HEK293 (cell line): ENCODE measurements at regions not wholly inside any gene's neighbourhood (a gene's known extent, or its start where the extent isn't known, plus 50 kb on each side); places are given as distances from the start of the nearest gene placed in this dataset.

Experiments
- MEIS1 ChIP-seq: sonication (generic); formaldehyde crosslinking; IDR thresholded peaks from 2 replicates; pipeline ENCODE4 v1.8.1; 2022; ENCODE audit warnings: missing genetic modification reagents, mild to moderate bottlenecking, borderline replicate concordance
- MYNN ChIP-seq: fragments of 450-650 bp; formaldehyde crosslinking; IDR thresholded peaks from 2 replicates; pipeline ENCODE4 v1.5.1; 2016; ENCODE audit warnings: missing biosample characterization, missing genetic modification characterization, borderline replicate concordance
- SETDB1 ChIP-seq: IDR thresholded peaks from one replicate; pipeline ENCODE4 v1.6.1; 2017; ENCODE audit warnings: mild to moderate bottlenecking, low read length, moderate library complexity, mixed read lengths; ENCODE audit not compliant: insufficient read length
- ZBTB6 ChIP-seq: fragments of 450-650 bp; formaldehyde crosslinking; IDR thresholded peaks from 2 replicates; pipeline ENCODE4 v1.5.1; 2017; ENCODE audit warnings: missing biosample characterization, missing genetic modification characterization
- ZEB2 ChIP-seq: fragments of 450-650 bp; formaldehyde crosslinking; IDR thresholded peaks from 2 replicates; pipeline ENCODE4 v1.5.1; 2016; ENCODE audit warnings: missing biosample characterization, missing genetic modification characterization
- ZNF174 ChIP-seq: fragments of 450-650 bp; formaldehyde crosslinking; IDR thresholded peaks from 2 replicates; pipeline ENCODE4 v1.5.0; 2017; ENCODE audit warnings: missing biosample characterization, mild to moderate bottlenecking, missing genetic modification characterization
- ZNF23 ChIP-seq: fragments of 450-650 bp; formaldehyde crosslinking; IDR thresholded peaks from 2 replicates; pipeline ENCODE4 v1.5.1; 2016; ENCODE audit warnings: missing biosample characterization, missing genetic modification characterization, borderline replicate concordance
- ZNF26 ChIP-seq: fragments of 450-650 bp; formaldehyde crosslinking; IDR thresholded peaks from 2 replicates; pipeline ENCODE4 v1.5.1; 2016; ENCODE audit warnings: missing biosample characterization, missing genetic modification characterization
- ZNF274 ChIP-seq, 2 experiments: fragments of 200-500 bp in 1 of 2; fragments of 450-650 bp in 1 of 2; sonication (Bioruptor generic) in 1 of 2; formaldehyde crosslinking in 1 of 2; IDR thresholded peaks; 2 replicates each; pipeline versions ENCODE4 v1.5.1 to v1.6.1; 2014 to 2016; ENCODE audit warnings: borderline replicate concordance in 1 of 2, inconsistent platforms in 1 of 2, low read length in 1 of 2, missing biosample characterization in 1 of 2, missing genetic modification characterization in 1 of 2
- ZNF555 ChIP-seq: fragments of 450-650 bp; formaldehyde crosslinking; conservative IDR thresholded peaks from 2 replicates; pipeline ENCODE4 v1.5.1; 2017; ENCODE audit warnings: missing biosample characterization, mild to moderate bottlenecking, missing genetic modification characterization, inconsistent platforms
- ZNF701 ChIP-seq: fragments of 450-650 bp; formaldehyde crosslinking; IDR thresholded peaks from 2 replicates; pipeline ENCODE4 v1.5.1; 2016; ENCODE audit warnings: missing biosample characterization, missing genetic modification characterization
- ZNF747 ChIP-seq: fragments of 450-650 bp; formaldehyde crosslinking; IDR thresholded peaks from 2 replicates; pipeline ENCODE4 v1.5.1; 2016; ENCODE audit warnings: missing biosample characterization, missing genetic modification characterization
- ZNF768 ChIP-seq: fragments of 450-650 bp; formaldehyde crosslinking; IDR thresholded peaks from 2 replicates; pipeline ENCODE4 v1.5.1; 2018; ENCODE audit warnings: missing biosample characterization, mild to moderate bottlenecking, missing genetic modification characterization
- TF ChIP-seq, protein P1 (sequence below): fragments of 450-650 bp; formaldehyde crosslinking; IDR thresholded peaks from 2 replicates; pipeline ENCODE4 v1.5.1; 2016; ENCODE audit warnings: missing biosample characterization, missing genetic modification characterization

DNA sequence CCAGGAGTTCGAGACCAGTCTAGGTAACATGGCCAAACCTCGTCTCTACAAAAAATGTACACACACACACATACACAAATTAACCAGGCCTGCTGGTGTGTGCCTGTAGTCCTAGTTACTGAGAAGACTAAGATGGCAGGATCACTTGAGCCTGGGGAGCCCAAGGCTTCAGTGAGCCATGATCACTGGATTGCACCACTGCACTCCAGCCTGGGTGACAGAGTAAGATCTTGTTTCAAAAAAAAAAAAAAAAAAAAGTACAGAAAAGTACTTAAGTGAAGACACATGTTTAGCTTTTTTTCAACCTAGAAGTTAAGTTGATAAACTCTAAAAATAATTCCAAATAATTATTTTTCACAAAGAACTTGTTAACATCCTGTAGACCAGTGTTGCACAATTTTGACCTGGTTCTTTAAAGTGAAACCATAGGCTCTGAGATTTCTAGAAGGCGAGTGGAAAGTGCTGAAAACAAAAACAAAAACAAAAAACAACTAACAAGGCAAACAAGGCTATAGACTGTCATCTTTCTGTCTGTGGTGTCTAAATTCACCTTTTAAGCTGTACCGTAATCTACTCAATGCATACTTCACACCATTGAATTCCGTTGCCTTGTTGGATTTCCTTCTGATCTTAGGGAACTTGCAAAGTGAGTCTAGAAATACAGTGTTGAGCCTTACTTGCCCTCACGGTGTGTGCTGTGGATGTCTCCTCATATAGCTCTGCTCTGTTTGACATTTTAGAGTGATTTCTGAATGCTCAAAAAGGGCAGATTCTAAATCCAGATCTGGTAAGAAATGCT lies 63.5 kb downstream of the CHST2 start:
- TF ChIP-seq MYNN (no peak), ZNF174 (tag by site-specific recombination) (no peak), ZBTB6 (no peak), ZNF555 (tag by site-specific recombination) (no peak), ZNF23 (tag by site-specific recombination) (no peak), MEIS1 (CRISPR knock-in tag) (no peak), ZNF274 (IDR thresholded peaks at IDR 0.05; ENCODE audit: low read length) (no peak), ZNF274 (tag by site-specific recombination; IDR thresholded peaks at IDR 0.05; ENCODE audit: borderline replicate concordance) (no peak), ZNF701 (tag by site-specific recombination) (no peak), ZNF747 (tag by site-specific recombination) (no peak), ZEB2 (tag by site-specific recombination) (no peak), ZNF768 (tag by site-specific recombination) (no peak), SETDB1 (no peak), ZNF26 (no peak)
- TF ChIP-seq, protein P1, sequence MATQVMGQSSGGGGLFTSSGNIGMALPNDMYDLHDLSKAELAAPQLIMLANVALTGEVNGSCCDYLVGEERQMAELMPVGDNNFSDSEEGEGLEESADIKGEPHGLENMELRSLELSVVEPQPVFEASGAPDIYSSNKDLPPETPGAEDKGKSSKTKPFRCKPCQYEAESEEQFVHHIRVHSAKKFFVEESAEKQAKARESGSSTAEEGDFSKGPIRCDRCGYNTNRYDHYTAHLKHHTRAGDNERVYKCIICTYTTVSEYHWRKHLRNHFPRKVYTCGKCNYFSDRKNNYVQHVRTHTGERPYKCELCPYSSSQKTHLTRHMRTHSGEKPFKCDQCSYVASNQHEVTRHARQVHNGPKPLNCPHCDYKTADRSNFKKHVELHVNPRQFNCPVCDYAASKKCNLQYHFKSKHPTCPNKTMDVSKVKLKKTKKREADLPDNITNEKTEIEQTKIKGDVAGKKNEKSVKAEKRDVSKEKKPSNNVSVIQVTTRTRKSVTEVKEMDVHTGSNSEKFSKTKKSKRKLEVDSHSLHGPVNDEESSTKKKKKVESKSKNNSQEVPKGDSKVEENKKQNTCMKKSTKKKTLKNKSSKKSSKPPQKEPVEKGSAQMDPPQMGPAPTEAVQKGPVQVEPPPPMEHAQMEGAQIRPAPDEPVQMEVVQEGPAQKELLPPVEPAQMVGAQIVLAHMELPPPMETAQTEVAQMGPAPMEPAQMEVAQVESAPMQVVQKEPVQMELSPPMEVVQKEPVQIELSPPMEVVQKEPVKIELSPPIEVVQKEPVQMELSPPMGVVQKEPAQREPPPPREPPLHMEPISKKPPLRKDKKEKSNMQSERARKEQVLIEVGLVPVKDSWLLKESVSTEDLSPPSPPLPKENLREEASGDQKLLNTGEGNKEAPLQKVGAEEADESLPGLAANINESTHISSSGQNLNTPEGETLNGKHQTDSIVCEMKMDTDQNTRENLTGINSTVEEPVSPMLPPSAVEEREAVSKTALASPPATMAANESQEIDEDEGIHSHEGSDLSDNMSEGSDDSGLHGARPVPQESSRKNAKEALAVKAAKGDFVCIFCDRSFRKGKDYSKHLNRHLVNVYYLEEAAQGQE (tag by site-specific recombination): no peak
